ENCODE measurements at regions not wholly inside any gene's neighbourhood (a gene's known extent, or its start where the extent isn't known, plus 50 kb on each side); places are given as distances from the start of the nearest gene placed in this dataset.
"Not testable (repeated sequence)": the region's sequence is repeated elsewhere in the genome, so short reads cannot be mapped to it uniquely, and the experiment has no call there.

DNA sequence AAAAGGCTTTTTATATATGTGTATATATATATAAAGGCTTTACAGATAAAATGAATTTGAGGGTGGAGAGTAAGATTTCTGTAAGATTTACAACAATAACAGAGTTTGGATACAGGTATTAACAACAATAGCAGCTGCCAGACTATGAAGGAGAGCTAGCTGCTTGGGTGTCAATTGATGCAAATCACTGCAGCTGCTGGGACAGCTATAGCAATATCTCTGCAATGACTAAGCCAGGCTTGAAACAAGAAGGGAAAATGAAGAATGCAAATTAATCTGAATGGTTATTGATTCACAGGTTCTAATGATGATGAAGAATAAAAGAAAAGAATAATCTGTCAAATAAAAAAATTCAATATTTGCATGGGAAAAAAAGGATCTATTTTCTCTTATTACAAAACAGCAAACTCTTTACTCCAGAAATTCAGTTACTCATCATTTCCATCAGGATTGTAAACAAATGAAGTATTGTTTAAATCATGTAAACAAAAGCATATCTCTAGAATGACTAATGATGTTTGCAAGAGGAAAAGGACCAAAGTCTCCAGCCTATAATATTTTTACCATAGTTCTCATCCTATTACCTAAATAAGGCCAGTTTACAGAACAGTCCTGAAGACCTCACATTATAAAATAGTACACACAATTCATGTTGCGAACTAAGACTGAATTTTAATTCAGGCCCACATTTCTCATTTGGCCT, 219.0 kb downstream of the HTR1A start (continued):
- TF ChIP-seq, protein P1, sequence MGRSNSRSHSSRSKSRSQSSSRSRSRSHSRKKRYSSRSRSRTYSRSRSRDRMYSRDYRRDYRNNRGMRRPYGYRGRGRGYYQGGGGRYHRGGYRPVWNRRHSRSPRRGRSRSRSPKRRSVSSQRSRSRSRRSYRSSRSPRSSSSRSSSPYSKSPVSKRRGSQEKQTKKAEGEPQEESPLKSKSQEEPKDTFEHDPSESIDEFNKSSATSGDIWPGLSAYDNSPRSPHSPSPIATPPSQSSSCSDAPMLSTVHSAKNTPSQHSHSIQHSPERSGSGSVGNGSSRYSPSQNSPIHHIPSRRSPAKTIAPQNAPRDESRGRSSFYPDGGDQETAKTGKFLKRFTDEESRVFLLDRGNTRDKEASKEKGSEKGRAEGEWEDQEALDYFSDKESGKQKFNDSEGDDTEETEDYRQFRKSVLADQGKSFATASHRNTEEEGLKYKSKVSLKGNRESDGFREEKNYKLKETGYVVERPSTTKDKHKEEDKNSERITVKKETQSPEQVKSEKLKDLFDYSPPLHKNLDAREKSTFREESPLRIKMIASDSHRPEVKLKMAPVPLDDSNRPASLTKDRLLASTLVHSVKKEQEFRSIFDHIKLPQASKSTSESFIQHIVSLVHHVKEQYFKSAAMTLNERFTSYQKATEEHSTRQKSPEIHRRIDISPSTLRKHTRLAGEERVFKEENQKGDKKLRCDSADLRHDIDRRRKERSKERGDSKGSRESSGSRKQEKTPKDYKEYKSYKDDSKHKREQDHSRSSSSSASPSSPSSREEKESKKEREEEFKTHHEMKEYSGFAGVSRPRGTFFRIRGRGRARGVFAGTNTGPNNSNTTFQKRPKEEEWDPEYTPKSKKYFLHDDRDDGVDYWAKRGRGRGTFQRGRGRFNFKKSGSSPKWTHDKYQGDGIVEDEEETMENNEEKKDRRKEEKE (IDR thresholded peaks at IDR 0.05): no peak
- TF ChIP-seq RBBP5 (conservative IDR thresholded peaks at IDR 0.05) (no peak), DPF2 (IDR thresholded peaks at IDR 0.05) (no peak), ZZZ3 (IDR thresholded peaks at IDR 0.05; ENCODE audit: control insufficient read depth, insufficient read length, low read depth) (no peak)

DNA sequence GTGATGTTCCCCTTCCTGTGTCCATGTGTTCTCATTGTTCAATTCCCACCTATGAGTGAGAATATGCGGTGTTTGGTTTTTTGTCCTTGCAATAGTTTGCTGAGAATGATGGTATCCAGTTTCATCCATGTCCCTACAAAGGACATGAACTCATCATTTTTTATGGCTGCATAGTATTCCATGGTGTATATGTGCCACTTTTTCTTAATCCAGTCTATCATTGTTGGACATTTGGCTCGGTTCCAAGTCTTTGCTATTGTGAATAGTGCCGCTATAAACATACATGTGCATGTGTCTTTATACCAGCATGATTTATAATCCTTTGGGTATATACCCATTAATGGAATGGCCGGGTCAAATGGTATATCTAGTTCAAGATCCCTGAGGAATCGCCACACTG, 229.4 kb downstream of the HTR1A start:
- intact Hi-C loops (cut with micrococcal nuclease; ENCODE audit: unreplicated experiment); POLR2A ChIA-PET; H2AFZ ChIP-seq (ENCODE audit: control insufficient read depth, low read depth, low read length); ATAC-seq; H3K36me3 ChIP-seq (ENCODE audit: control insufficient read depth in 2 of 2, insufficient read depth in 2 of 2, low read length in 1 of 2); RAD21 ChIA-PET (ENCODE audit: unreplicated experiment); in situ Hi-C loops (cut with MboI); BruUV-seq (replicated peaks); DNase-seq (ENCODE audit: low read depth, low spot score); H3K9me3 ChIP-seq (replicated peaks; ENCODE audit: control insufficient read depth, insufficient read depth, low read length); H4K20me1 ChIP-seq (ENCODE audit: control insufficient read depth, insufficient read depth); H3K4me1 ChIP-seq (ENCODE audit: control insufficient read depth, insufficient read depth, low read length); H3K79me2 ChIP-seq (ENCODE audit: control insufficient read depth, insufficient read depth, low read length); H3K4me3 ChIP-seq; H3K4me2 ChIP-seq (ENCODE audit: control insufficient read depth, insufficient read depth); H3K27me3 ChIP-seq (replicated peaks in 1 of 2; ENCODE audit: control insufficient read depth in 2 of 2, insufficient read depth in 2 of 2, low read length in 1 of 2); H3K9ac ChIP-seq (ENCODE audit: control insufficient read depth, insufficient read depth, low read length); CTCF ChIA-PET; H3K27ac ChIP-seq (ENCODE audit: control insufficient read depth, insufficient read depth); FAIRE-seq: not testable (repeated sequence)
- WGBS (ENCODE audit: insufficient coverage, insufficient replicate concordance, low lambda C conversion rate, missing lambda C conversion rate): 21% methylated on average over 4 of the region's 5 CpGs
- SMC1A ChIA-PET (ENCODE audit: uncharacterized antibody, unreplicated experiment): interaction anchor here (0.6 to 1.3 kb wide), 2 partner anchors 7 to 14 kb away, joined by 3 read pairs; no protein-coding TSS in a partner anchor

Measured in GM12878 (cell line).